ENCODE measurements at regions not wholly inside any gene's neighbourhood (a gene's known extent, or its start where the extent isn't known, plus 50 kb on each side); places are given as distances from the start of the nearest gene placed in this dataset.
"Not testable (repeated sequence)": the region's sequence is repeated elsewhere in the genome, so short reads cannot be mapped to it uniquely, and the experiment has no call there.

DNA sequence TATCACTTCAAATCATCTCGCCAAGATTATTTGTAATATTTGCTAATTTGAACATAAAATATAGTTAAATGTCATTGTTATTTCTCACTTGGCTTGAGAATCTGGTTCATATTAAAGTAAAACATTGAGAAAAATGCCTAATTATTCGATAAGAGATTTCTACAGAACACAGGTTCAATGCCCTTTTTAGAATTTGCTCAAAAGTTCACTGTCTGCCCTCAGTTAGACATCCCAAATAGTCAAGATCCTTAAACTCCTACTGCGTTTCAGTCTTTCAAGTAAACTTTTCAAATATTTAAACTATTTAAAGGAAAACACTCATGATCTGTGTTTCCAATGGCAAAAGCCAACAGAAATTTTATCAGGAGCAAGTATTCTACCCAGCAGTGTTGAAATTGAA, 204.1 kb upstream of the AGTR1 start:
- DNase-seq (ENCODE audit: low spot score) = no peak

DNA sequence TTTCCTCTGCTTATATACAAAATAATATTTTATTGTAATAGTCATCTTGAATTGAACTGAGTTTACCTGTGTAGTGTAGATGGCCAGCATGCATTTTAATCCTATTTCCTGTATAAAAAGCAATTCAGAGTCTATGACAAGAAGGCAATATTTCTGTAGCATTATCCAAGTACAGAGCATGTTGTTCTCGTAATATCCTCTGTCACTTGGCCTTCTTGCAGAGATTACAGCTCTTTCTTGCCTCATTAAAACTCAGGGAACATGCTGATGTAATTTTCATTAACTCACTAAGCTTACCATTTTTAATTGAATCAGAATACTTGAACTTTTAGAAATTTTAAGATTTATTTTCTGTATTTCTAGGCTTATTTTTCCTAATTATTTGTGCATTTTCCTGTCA, 203.3 kb upstream of the AGTR1 start:
- DNase-seq (ENCODE audit: low spot score) = no peak

GRCh38 chr3:148500881-148501280, 196.8 kb upstream of the AGTR1 start:
- DNase-seq (ENCODE audit: low spot score) = peak; percentile 18

- no peak for DNase-seq (ENCODE audit: low spot score)
Observed at GRCh38 chr3:148510116-148510515, 187.6 kb upstream of the AGTR1 start.

GRCh38 chr3:148510561-148510960, 187.1 kb upstream of the AGTR1 start:
- no peak for DNase-seq (ENCODE audit: low spot score)

GRCh38 chr3:148512648-148513047, 185.1 kb upstream of the AGTR1 start:
- no peak for DNase-seq (ENCODE audit: low spot score)

GRCh38 chr3:148513096-148513543, 184.6 kb upstream of the AGTR1 start:
- DNase-seq (ENCODE audit: low spot score) = no peak

GRCh38 chr3:148518520-148518919, 179.2 kb upstream of the AGTR1 start:
- no peak for DNase-seq (ENCODE audit: low spot score)

DNA sequence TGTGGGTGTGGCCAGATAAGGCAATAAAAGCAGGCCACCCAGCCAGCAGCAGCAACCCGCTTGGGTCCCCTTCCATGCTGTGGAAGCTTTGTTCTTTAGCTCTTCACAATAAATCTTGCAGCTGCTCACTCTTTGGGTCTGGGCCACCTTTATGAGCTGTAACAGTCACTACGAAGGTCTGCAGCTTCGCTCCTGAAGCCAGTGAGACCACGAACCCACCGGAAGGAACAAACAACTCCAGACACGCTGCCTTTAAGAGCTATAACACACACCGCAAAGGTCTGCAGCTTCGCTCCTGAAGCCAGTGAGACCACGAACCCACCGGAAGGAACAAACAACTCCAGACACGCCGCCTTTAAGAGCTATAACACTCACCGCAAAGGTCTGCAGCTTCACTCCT, 172.1 kb upstream of the AGTR1 start:
- not testable (repeated sequence) for DNase-seq (ENCODE audit: low spot score)

DNA sequence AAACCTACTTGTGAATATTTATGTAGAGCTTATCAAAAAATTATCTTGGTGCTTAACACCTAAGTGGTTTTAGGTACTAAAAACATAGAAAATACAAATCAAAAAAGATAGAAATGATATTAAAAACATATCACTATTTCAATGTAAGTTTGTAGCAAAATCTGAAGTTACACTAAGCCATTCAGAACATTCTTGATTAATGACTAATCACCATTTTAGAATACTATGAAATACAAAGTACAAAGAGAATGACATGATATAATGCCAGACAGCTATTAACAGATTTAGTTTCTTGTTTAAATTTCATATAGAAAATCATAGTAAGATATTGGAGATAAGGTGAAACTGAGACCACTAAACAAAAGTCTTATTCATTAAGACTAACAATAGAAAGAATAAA, 169.7 kb upstream of the AGTR1 start:
- peak; percentile 5 for DNase-seq (ENCODE audit: low spot score)

DNA sequence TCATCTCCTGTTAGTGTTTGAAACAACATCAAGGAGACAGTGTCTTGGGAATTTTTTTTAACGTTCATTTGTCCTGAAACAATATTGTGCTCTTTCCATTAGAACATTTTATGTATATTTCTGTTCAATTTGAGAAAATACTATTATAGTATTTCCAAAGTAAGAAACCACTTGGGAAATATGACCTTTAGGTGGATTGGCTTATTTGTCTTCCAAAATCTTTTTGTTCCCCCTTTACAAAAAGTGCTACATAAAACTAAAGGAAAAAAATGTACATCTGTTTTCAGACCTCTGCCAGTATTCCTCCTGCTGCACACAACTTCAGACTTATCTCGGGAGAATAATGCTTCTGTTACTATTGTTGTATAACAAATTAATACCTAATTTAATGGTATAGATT, 165.9 kb upstream of the AGTR1 start:
- no peak for DNase-seq (ENCODE audit: low spot score)

GRCh38 chr3:148532326-148532725, 165.4 kb upstream of the AGTR1 start:
- DNase-seq (ENCODE audit: low spot score) = no peak

- DNase-seq (ENCODE audit: low spot score) = no peak
Observed at GRCh38 chr3:148532774-148533173, 164.9 kb upstream of the AGTR1 start.

GRCh38 chr3:148534089-148534988, 163.4 kb upstream of the AGTR1 start:
- no peak for DNase-seq (ENCODE audit: low spot score)

- DNase-seq (ENCODE audit: low spot score) = no peak
Observed at GRCh38 chr3:148535001-148535400, 162.7 kb upstream of the AGTR1 start.

- no peak for DNase-seq (ENCODE audit: low spot score)
Observed at GRCh38 chr3:148540266-148540665, 157.4 kb upstream of the AGTR1 start.

- DNase-seq (ENCODE audit: low spot score) = no peak
Observed at GRCh38 chr3:148540851-148541250, 156.9 kb upstream of the AGTR1 start.

- no peak for DNase-seq (ENCODE audit: low spot score)
Observed at GRCh38 chr3:148546959-148547358, 150.7 kb upstream of the AGTR1 start.

GRCh38 chr3:148551767-148552260, 145.9 kb upstream of the AGTR1 start:
- no peak for DNase-seq (ENCODE audit: low spot score)

GRCh38 chr3:148554367-148554766, 143.3 kb upstream of the AGTR1 start:
- DNase-seq (ENCODE audit: low spot score) = no peak

GRCh38 chr3:148556664-148557063, 141.0 kb upstream of the AGTR1 start:
- no peak for DNase-seq (ENCODE audit: low spot score)

- DNase-seq (ENCODE audit: low spot score) = not testable (repeated sequence)
Observed at GRCh38 chr3:148577579-148577978, 120.1 kb upstream of the AGTR1 start.

DNA sequence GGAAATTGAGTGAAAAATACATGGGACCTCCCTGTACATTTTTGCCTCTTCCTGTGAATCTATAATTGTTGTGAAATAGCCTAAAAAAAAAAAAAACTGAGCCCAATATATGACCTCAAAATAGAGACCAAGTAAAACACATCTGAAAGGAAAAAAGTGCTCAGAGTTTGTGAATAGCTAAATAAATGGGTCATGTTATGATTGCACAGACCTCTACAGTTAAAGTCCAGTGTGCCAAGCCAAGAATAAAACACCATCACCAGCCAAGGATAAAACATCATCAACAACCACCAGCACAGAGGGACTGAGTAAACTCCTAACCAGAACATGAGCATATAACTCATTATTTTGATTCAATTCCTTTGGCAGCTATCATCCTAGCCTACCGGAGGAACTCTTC, 115.6 kb upstream of the AGTR1 start:
- DNase-seq (ENCODE audit: low spot score) = no peak

DNA sequence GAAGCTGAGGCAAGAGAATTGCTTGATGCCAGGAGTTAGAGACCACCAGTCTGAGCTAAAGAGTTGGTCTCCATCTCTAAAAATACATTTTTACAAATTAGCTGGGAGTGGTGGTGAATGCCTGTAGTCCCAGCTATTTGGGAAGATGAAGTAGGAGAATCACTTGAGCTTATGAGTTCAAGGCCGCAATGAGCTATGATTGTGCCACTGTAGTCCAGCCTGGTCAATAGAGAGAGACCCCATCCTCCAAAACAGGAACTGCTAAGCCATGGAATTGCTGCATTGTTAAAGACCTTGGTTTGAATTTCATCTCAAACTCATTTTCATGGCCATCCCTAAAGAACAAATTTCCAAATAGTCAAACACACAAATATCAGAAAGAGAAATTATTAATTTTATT, 113.9 kb upstream of the AGTR1 start:
- no peak for DNase-seq (ENCODE audit: low spot score)
